Eye (tissue), 1 donor: ENCODE measurements at regions not wholly inside any gene's neighbourhood (a gene's known extent, or its start where the extent isn't known, plus 50 kb on each side); places are given as distances from the start of the nearest gene placed in this dataset.
A peak's percentile ranks its signal among the peaks of the same experiment; 100 is the strongest.
"Not testable (repeated sequence)": the region's sequence is repeated elsewhere in the genome, so short reads cannot be mapped to it uniquely, and the experiment has no call there.

Source experiments
- DNase-seq: peaks from one replicate; pipeline ENCODE4 v3.0.0-alpha.2; 2015

GRCh38 chr16:59116744-59117143 is 382.6 kb upstream of the GOT2 start:
- no peak for DNase-seq

- DNase-seq = no peak
These were observed 380.7 kb upstream of the GOT2 start for GRCh38 chr16:59114790-59115189.

GRCh38 chr16:59113004-59113670 is 379.0 kb upstream of the GOT2 start:
- no peak for DNase-seq

- no peak for DNase-seq
These were observed 377.2 kb upstream of the GOT2 start for GRCh38 chr16:59111280-59111679.

- no peak for DNase-seq
These were observed 374.3 kb upstream of the GOT2 start for GRCh38 chr16:59108374-59108773.

- not testable (repeated sequence) for DNase-seq
These were observed 362.6 kb upstream of the GOT2 start for GRCh38 chr16:59096682-59097081.

GRCh38 chr16:59090541-59090940 is 356.4 kb upstream of the GOT2 start:
- no peak for DNase-seq

GRCh38 chr16:59088431-59088830 is 354.3 kb upstream of the GOT2 start:
- no peak for DNase-seq

GRCh38 chr16:59087641-59088040 is 353.5 kb upstream of the GOT2 start:
- no peak for DNase-seq

- no peak for DNase-seq
These were observed 333.1 kb upstream of the GOT2 start for GRCh38 chr16:59067205-59067604.

GRCh38 chr16:59060207-59060606 is 326.1 kb upstream of the GOT2 start:
- DNase-seq = peak; percentile 14

- no peak for DNase-seq
These were observed 324.1 kb upstream of the GOT2 start for GRCh38 chr16:59058250-59058649.

GRCh38 chr16:59053911-59054310 is 319.8 kb upstream of the GOT2 start:
- DNase-seq = no peak

- peak; percentile 14 for DNase-seq
These were observed 318.1 kb upstream of the GOT2 start for GRCh38 chr16:59052231-59052630.

- peak; percentile 24 for DNase-seq
These were observed 314.8 kb upstream of the GOT2 start for GRCh38 chr16:59048876-59049275.

GRCh38 chr16:59047114-59047513 is 313.0 kb upstream of the GOT2 start:
- DNase-seq = no peak

- no peak for DNase-seq
These were observed 312.2 kb upstream of the GOT2 start for GRCh38 chr16:59046335-59046734.

GRCh38 chr16:59045501-59045900 is 311.4 kb upstream of the GOT2 start:
- no peak for DNase-seq

- DNase-seq = no peak
These were observed 310.5 kb upstream of the GOT2 start for GRCh38 chr16:59044616-59045015.

GRCh38 chr16:59042301-59042700 is 308.2 kb upstream of the GOT2 start:
- no peak for DNase-seq

GRCh38 chr16:59039066-59039720 is 305.1 kb upstream of the GOT2 start:
- no peak for DNase-seq

GRCh38 chr16:59030923-59031485 is 296.9 kb upstream of the GOT2 start:
- no peak for DNase-seq

GRCh38 chr16:59021751-59022150 is 287.6 kb upstream of the GOT2 start:
- no peak for DNase-seq

- DNase-seq = no peak
These were observed 279.8 kb upstream of the GOT2 start for GRCh38 chr16:59013930-59014329.

- DNase-seq = no peak
These were observed 265.6 kb upstream of the GOT2 start for GRCh38 chr16:58999762-59000161.
